NCI-H2196 (cell line): ENCODE measurements at regions not wholly inside any gene's neighbourhood (a gene's known extent, or its start where the extent isn't known, plus 50 kb on each side); places are given as distances from the start of the nearest gene placed in this dataset.

ENCODE experiments used
- DNase-seq: peaks from one replicate; lab custom pipeline; 2025; ENCODE audit not compliant: unreplicated experiment; lab: John Stamatoyannopoulos, UW

DNA sequence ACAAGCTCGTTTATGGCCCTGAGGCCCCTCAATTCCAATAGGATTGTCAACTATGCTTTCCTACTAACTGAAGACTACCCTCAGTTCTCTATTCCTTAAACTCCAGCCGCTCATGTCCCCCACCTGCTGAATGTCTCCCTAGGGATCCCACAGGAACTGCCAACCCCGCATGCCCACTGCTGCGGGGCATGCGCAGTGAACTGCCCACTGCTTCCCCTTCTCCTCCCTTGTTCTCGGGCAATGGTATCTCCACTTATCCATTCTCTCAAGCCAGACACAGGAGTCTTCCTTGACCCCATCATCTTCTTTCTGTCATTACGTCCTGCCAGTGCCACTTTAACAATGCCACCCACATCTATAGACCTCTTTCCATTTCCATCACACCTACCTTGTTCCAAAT, 90.0 kb downstream of the FGF18 start:
- DNase-seq = no peak

DNA sequence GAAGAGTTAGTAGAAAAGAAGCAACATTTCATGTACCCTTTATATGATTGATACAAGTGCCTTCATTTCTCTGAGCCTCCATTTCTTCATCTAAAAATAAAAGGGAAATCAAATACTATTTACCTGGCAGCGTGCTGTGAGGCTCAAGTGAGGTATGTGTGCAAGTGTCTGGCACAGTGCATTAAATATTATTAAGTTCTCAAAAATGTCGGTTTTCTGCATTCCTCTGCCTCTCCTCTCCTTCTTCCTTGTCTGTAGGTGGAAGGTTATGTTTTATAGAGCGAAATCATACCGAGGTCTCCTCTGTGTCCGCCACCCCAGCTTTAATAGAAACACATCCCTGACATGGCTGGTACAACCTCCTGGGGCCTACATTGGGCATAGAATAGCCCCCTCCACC, 93.0 kb downstream of the FGF18 start:
- no peak for DNase-seq

DNA sequence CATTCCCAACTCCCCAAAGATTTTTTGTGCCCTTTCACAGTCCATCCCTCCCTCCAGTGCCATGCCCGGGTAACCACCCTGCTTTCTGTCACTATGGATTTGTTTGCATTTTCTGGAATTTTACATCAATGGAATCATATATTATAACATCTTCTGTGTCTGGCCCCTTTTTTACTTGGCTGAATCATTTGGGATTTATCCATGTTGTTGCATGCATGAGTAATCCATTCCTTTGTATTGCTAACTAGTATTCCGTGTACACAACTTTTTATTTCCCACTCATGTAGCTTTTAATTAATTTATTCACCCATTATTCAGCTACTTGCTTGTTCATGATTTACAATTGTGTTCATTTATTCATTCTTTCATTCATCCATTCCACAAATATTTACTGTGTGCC, 94.1 kb downstream of the FGF18 start:
- no peak for DNase-seq

- DNase-seq = no peak
Observed at GRCh38 chr5:171518916-171519315, 99.5 kb downstream of the FGF18 start.

DNA sequence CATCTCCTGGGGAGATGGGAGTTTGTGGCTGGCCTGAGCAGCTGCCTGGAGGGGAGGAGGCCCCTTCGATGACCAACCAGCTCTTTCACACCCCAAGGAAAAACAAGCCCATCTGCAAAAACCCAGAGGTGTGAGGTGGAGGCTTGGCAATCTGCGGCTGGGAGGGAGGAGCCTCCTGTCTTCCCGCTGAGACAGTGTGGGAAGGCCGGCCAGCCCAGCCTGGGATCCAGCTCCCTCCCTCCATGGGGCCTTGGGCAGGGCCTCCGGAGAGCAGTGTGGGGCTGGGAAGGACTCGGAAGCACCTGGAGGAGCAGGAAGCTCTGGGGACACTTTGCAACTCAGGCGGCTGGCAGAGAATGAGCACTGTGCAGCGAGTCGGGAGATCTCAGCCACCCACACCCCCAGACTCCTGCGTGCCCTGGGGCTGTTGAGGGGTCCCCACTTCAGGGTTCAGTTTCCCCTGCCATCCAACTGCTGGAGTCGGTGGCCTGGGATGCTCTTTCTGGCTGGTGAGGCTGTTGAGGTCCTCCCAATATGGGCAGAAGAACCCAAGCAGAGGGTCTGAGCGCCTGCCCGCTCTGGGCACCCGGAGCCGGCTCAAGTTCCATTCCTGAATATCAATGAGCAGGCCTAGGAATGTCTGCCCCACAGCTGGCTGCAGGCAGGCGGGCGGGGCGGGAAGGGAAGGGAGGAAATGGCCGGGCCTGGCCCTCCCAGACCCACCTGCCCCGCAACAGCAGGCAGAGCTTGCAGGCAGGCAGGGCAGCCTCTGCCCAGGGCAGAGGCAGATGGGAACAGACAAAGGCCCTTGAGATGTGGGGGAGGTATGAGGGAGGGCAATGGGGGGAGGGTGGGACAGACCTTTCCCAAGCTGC, 101.1 kb downstream of the FGF18 start:
- DNase-seq = no peak

- DNase-seq = no peak
Observed at GRCh38 chr5:171521219-171521633, 101.8 kb downstream of the FGF18 start.

GRCh38 chr5:171521679-171522078, 102.2 kb downstream of the FGF18 start:
- no peak for DNase-seq

DNA sequence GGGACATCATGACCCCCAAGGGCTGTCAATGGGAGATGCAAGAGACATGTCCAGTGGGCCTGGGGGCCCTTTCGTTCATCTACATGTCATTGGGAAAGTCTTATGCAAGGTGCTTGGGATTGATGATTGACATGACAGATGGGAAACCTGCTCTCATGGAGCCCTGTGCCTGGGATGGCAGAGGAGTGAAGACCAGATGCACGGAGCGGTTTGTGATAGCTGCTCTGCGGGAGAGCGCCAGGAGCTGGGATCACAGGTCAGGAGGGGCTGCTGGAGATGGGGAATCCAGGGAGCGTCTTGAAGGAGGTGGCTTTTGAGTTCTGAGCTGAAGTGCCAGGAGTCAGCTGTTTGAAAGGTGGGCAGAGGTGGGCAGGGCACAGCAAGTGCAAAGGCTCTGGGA, 104.3 kb downstream of the FGF18 start:
- no peak for DNase-seq

DNA sequence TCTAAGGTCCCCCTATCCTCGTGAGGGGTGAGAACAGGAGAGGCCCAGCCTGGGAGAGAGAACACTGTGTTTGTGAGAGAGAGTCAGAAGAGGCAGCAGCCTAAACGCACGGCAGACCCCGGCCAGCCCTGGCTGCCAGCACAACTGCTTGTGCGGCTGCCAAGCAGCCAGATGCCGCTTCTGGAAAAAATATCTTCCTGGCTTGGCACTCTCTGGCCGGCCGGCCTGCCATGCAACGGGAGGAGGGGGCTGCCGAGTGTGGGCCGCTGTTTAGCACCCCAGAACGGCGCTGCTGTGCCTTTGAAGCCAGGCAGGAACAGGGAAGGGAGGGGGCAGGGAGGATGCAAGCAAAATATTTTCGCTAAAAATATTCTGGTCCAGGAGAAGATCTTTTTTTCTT, 105.0 kb downstream of the FGF18 start:
- DNase-seq = no peak

GRCh38 chr5:171525085-171525484, 105.6 kb downstream of the FGF18 start:
- DNase-seq = no peak

DNA sequence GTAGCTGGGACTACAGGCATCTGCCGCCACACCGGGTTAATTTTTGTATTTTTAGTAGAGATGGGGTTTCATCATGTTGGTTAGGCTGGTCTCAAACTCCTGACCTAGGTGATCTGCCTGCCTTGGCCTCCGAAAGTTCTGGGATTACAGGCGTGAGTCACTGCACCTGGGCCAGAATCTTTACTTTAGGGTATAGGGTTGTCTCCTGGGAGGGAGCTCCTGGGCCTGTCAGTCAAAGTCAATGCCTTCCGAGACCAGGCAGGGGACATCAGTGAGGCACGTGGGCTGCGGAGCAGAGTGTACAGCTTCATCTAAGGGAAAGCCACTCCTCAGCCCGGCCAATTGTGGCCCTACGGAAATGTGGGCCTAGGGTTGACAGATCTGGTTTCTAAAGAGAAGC, 108.6 kb downstream of the FGF18 start:
- DNase-seq = no peak

DNA sequence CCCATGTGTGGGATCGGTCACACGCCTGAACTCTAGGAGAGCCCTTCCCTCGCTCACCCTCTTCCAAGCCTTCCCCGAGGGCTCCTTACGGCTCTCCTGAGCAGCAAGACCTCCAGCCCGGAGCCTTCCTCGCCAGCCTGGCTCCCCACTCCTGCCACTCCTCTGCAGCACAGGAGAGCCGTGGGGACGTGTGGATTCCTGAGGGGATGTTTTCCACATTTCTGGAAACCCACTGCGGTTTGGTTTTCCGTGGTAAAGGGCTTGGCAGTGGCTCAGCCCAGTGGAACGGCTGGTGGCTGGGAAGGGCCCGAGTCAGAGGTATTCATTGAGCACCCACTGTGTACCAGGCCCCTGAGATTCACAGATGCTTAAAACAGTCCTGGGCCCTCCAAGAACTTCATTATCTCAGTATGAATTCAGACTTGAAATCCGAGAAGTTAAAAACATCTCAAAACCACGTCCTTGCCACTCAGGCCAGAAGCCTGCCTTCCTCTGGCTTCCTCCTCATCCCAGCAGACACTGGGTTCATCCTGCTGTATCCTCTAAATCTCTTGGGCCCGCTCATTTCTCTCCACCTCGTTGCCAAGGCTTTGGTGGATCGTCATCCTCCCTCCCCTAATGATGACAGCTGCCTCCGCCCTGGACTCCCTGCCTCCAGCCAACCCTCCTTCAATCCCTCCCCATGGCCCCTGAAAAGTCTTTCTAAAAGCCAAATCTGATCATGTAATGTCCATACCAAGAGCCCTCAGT, 109.6 kb downstream of the FGF18 start:
- no peak for DNase-seq

GRCh38 chr5:171531638-171532037, 112.2 kb downstream of the FGF18 start:
- DNase-seq = no peak

- no peak for DNase-seq
Observed at GRCh38 chr5:171533153-171533552, 113.7 kb downstream of the FGF18 start.

- no peak for DNase-seq
Observed at GRCh38 chr5:171534043-171534895, 114.8 kb downstream of the FGF18 start.

DNA sequence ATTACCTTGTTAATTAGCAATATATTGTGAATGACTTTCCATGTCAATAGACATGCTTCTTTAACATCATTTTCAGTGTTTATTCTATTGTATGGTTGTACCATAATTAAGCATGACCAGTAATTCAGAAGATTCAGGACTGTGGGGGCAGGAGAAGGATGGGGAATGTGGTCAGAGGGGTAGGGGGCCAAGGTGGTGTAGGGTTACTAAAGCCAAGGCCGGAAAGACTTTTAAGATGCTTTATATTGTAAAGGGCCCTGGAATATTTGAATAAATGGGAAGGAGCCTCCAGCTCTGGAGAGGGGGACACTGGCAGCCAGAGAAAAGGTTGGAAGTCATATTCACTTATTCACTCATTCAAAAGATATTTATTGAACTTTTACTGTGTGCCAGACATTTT, 115.7 kb downstream of the FGF18 start:
- DNase-seq = no peak

DNA sequence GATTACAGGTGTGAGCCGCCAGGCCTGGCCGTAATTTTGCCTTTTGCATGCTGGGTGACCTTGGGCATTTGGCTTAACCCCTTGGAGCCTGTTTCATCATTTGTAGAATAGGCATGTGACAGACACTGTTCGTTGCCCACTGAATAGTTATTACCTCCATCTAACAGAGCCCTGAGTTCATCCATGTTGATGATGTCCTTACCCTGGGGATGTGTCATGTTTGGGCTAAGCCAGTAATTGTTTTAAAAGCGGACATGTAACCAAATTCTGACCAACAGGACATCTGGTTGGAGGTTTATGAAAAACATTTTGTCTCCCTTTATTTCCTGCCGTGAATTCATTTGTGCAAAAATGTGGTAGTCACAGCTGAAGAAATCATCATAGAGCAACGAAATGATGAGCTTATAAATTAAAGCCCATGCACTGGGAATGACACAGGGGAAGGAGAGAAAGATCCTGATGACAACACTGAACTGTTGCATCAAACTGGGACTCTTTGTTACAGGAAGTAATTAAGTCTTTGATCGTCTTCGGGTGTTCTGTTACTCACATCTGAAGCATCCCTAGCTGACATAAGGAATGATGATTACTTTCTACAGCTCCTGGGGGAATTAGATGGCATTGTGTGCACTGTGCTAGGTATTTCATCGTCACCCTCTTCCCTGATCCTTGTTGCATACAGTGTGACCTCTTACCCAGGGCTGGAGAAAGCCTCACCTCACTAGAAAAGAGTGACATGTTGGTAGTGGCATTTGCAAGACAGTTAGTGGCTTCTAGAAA, 117.8 kb downstream of the FGF18 start:
- no peak for DNase-seq

GRCh38 chr5:171537923-171538537, 118.6 kb downstream of the FGF18 start:
- no peak for DNase-seq

- no peak for DNase-seq
Observed at GRCh38 chr5:171538681-171539080, 119.2 kb downstream of the FGF18 start.

GRCh38 chr5:171540865-171541264, 121.4 kb downstream of the FGF18 start:
- no peak for DNase-seq
